ENCODE measurements at regions not wholly inside any gene's neighbourhood (a gene's known extent, or its start where the extent isn't known, plus 50 kb on each side); places are given as distances from the start of the nearest gene placed in this dataset.

DNA sequence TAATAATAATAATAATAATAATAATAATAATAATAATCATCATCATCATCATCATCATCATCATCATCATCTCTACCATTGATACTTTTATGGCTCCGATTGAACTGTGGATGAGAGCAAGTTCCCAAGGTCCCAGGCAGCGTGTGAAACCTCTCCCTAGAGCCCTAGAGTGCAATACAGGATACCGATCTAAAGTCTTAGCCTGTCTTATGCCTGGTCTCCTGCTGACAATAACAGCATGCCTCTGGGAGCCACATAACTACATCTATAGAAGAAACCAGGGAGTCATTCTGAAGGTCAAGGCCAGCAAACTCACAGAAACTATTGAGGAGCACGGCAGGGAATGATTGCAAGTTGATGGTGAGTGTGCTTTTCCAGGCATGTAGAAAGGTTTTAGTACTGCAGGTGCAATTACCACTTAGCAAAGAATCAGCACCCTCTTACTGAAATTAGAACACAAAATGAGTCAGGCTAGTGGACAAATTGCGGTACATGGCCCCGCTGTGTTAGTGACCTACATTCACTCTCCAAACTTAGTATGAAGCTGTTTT is 457.2 kb upstream of the CDH20 start:
- TF ChIP-seq POLR2AphosphoS5 (IDR thresholded peaks at IDR 0.05; ENCODE audit: low read depth, low read length) (no peak), POLR2A (IDR thresholded peaks at IDR 0.05; ENCODE audit: low read depth, low read length) (no peak), TAF1 (IDR thresholded peaks at IDR 0.05; ENCODE audit: borderline replicate concordance, low read depth, low read length) (no peak)
